GM12892 (cell line): ENCODE measurements at regions not wholly inside any gene's neighbourhood (a gene's known extent, or its start where the extent isn't known, plus 50 kb on each side); places are given as distances from the start of the nearest gene placed in this dataset.

Source experiments
- POLR2A ChIP-seq: IDR thresholded peaks from 2 replicates; pipeline ENCODE4 v1.6.1; 2011; ENCODE audit warnings: low read depth, low read length, control low read depth
- POLR2AphosphoS5 ChIP-seq: IDR thresholded peaks from 2 replicates; pipeline ENCODE4 v1.6.1; 2011; ENCODE audit warnings: low read depth, low read length, control low read depth
- TAF1 ChIP-seq: IDR thresholded peaks from 2 replicates; pipeline ENCODE4 v1.6.1; 2011; ENCODE audit warnings: low read depth, mild to moderate bottlenecking, control low read depth, low read length, borderline replicate concordance

GRCh38 chr15:75104804-75105557, 81.6 kb downstream of the PPCDC start:
- no peak for TF ChIP-seq POLR2A
- TF ChIP-seq TAF1: no peak
- no peak for TF ChIP-seq POLR2AphosphoS5
